NCI-H345 treated with DMSO at 0.1 percent for 48 hours (cell line): ENCODE measurements at regions not wholly inside any gene's neighbourhood (a gene's known extent, or its start where the extent isn't known, plus 50 kb on each side); places are given as distances from the start of the nearest gene placed in this dataset.

Experiments used
- DNase-seq: peaks from one replicate; lab custom pipeline; 2025; ENCODE audit not compliant: unreplicated experiment; lab: John Stamatoyannopoulos, UW

GRCh38 chr1:13878021-13878420, 178.0 kb downstream of the PRDM2 start:
- DNase-seq: no peak

- no peak for DNase-seq
Measured at GRCh38 chr1:13878451-13878850, 178.5 kb downstream of the PRDM2 start.

GRCh38 chr1:13881385-13882088, 181.5 kb downstream of the PRDM2 start:
- no peak for DNase-seq

DNA sequence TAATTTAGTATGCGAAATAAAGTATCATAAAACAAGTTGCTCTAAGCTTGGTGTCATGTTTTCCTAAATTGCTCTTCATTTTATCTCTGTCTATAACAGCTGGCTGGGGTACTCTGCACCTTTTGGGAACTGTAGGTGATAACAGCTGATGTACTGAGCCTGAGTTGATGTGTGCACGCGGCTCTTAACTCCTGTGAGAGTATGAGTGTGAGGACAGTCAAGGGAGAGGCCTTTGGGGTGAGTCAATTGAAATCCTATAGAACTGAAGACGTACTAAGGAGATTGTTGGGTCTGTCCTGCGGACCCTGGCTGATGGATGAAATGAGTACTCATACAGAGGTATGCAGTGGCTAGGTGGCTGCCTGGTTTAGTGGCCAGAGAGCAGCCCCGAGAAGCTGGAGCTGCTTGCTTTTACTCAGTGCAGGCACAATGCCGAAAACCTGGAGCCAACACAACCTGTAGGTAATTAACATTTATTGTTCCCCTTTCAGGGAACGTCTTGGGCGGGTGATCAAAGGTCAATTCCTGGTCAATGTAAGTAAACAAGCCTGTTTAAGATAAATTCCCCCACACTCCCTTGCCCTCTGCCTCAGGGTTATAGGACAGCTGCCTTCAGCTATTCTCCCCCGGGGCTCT, 188.5 kb downstream of the PRDM2 start:
- no peak for DNase-seq

DNA sequence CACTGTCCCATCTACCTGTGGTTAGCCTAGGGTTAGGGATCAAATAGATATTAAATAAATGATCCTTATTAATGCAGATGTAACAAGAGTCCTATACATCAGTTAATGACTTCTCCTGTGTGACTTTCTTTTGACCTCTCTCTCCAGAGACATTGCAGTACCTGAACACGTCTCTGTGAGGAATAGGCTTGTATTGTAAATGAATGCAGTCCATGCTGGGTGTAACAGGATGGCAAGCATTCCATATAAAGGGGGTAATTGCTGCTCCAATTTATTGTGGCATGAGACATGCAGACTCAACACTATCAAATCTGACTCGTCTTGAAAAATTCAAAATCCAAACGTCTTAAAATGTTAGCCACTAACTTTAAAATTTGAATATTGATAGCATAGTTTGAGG, 189.5 kb downstream of the PRDM2 start:
- DNase-seq: no peak

DNA sequence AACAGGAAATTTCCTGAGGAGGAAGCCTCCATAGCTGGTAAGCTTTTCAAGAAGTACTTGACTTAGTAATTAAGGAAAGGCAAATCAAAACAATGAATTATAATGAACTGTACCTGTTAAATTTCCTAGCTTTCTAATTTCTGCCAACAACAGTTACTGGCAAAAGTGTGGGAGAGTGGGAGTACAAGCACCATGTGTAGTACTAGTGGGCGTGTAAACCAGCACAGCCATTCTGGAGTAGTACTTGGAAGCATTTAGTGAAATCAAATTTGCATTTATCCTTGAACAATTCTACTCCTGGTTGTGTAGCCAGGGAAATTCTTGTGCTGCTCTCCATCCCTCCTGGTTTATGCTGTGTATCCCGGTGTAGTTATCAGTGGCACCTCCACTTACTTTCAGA, 190.8 kb downstream of the PRDM2 start:
- DNase-seq: no peak

GRCh38 chr1:13892198-13892597, 192.2 kb downstream of the PRDM2 start:
- no peak for DNase-seq

DNA sequence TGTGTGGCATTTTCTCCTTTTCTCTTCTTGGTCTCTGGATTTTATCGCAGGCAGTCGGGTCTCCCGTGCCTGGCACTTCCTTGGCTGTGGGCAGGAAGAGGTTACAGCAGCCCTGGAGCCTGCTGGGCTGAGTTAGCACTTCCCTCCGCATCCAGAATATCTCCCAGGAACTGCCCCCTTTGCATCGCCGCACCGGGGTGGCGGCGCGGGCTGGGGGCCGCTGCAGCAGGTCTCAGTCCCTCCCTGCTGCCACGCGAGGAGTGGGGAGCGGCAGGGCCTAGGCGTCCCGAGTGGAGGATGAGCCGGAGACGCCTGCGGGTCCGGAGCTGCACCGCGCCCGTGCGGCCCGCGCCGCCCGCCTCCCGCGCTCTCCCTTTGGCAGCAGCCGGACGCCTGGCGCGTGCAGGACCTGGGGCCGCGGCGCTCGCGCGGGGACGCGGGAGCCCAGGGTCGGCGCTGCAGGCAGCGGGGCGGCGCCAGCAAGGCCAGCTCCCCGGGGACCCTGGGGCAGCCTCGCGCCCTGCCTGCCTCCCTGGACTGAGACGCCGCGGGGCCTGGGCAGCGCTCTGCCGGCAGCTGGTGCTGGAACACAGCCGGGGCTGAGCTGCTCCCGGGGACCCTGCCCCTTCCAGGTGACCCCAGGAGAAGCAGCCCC, 192.8 kb downstream of the PRDM2 start:
- DNase-seq: no peak

DNA sequence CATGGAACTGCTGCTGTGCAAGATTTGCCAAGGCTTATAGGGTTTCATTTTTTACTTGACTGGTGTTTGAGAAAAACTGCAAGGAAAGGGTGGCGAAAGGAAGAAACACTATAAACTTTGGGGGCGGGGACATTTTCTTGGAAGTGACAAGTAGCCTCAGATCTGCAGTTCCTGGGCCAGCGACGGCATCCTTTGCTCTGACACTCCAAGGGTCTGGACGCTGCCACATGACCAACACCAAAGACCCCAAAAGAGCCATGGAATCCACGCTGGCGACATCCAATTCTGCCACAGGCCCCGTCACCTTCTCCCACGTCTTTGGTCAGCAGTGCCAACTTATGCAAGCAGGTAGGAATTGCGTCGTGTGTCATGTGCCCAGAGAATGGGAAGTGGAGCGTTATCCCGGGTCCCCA, 193.4 kb downstream of the PRDM2 start:
- no peak for DNase-seq

DNA sequence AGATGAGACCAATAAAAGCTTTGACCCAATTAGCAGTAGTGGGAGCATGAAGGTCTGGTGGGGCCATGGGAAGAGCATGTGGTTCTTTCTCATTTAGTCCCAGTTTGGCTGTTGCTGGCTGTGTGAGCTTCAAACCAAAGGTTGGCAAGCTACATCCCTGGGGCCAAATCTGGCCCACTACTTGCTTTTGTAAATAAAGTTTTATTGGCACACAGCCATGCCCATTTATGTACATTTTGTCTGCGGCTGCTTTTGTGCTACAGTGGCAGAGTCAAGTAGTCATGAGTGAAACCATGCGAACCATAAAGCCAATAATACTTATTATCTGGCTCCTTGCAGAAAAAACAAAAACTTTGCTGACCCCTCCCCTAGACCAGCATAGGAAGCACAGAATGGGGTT, 196.9 kb downstream of the PRDM2 start:
- DNase-seq: no peak

- no peak for DNase-seq
Measured at GRCh38 chr1:13898406-13898805, 198.4 kb downstream of the PRDM2 start.

GRCh38 chr1:13899856-13900255, 199.9 kb downstream of the PRDM2 start:
- DNase-seq: no peak

DNA sequence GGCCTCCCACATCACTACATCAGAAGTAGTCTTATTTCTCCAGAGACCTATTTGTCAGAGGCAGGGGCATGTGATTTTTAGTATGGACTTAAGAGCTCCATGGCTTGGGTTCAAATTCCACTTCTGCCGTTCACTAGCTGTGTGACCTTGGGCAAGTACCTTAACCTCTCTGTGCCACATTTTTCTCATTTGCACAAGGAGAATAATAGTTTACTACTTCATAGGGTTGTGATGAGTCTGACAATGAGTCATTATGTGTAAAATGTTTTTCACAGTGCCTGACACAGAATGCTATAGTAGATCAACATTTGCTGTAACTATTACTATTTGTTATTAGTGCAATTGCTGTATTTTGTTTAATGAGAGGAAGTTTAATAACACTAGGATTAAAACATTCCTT, 200.6 kb downstream of the PRDM2 start:
- no peak for DNase-seq

GRCh38 chr1:13901039-13901438, 201.1 kb downstream of the PRDM2 start:
- DNase-seq: no peak

DNA sequence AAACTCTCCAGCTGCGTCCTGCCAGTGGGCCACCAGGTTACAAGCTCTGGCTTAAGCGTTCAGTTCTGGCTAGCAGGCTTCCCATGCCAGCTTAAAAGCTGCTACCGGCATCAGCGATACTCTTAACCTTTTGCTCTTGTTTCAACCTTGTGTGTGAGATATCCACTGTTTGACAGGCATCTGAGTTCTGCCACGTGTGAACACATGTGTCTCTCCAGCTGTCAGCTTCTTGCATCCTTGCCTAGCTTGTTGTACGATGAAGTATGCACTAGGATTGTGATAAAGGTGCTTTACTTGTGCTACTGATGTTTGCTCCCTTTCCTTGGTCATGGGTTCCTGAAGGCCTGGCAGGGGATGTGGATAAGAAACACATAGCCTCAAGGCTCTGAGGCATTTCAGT, 201.6 kb downstream of the PRDM2 start:
- no peak for DNase-seq

- DNase-seq: no peak
Measured at GRCh38 chr1:13908128-13908527, 208.1 kb downstream of the PRDM2 start.

DNA sequence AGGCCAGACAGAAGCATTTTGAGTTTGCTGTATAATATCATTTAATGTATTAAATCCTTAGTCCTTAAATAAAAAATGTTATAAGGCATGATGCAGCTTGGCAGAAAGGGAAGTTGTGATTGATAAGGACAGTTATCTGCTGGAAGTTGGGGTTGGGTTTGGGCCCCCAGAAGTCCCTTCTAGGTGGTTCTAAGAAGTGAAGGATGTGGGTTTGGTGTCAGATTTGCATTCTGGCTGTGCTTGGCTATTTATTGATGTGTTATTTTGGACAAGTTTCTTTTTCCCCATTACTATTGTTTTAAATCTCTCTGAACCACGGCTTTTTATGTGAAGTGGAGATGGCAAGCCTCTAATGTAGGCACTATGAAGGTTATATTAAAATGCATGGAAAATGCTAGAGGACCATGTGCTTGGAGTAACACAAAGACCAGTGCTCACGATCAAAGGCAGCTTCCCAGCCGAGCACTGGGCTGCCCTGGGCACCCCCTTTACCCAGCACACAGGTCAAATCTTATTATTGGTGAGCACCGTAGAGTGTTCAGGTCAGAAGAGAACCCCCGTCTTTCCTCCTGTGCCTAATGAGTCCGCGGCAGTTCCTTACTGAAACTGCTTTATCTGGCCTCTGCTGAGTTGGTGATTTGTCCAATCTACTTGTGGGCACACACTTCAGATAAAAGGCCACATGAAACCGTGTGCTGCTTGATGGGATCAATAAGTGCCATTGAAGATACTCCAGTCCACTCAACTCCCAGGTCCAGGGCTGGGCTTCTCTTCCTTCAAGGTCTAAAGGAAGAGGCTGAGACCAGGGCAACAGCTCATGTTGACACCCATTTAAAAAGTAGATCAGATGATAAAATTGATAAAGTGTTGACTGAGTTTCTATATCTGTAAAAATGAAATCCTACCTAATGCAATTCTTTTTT, 212.0 kb downstream of the PRDM2 start:
- no peak for DNase-seq

DNA sequence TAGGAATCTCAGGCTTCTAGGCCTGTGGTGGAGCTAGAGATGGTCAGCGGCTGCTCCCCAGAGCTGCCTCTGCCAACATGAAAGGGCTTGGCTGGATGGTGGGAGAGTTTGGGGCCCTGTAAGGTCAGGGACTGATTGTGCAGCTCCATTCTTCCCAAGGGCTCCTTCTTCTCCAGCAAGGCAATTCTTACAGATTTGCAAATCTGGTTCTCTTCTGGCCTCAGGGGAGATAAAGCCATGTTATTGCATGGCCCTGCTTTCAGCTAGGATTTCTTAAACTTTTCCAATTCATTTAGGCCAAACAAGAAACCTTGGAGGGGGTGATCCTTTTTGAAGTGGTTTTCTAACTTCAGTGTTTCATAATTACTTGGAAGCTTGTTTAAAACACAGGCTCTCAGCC, 213.4 kb downstream of the PRDM2 start:
- no peak for DNase-seq

- no peak for DNase-seq
Measured at GRCh38 chr1:13916530-13916929, 216.5 kb downstream of the PRDM2 start.

DNA sequence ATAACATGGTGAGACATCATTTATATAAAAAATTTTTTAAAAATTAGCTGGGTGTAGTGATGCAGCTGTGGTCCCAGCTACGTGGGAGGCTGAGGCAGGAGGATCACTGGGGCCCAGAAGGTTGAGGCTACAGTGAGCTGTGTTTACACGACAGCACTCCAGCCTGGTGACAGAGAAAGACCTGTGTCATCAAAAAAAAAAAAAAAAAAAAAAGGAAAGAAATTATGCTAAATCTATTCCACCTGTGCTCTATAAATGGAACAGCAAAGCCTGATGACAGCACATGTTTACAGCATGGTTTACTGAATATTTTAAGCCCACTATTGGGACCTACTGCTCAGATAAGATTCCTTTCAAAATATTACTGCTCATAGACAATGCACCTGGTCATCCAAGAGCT, 217.6 kb downstream of the PRDM2 start:
- DNase-seq: no peak

DNA sequence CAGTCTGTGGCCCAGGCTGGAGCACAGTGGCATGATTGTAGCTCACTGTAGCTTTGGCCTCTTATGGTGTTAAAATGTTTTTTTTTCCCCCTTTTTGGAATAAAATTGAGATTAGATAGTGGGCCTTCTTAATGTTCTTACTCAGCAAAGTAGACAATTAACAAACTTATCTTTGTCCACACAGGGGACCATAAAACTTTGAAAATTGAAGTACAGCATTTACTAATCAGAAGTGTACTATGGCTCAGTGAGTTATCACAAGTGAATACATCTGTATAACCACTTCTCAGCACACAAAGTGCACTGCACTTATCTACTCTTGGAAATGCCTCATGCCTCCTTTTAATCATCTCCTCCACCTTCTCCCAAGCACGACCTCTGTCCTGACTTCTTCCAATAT, 218.9 kb downstream of the PRDM2 start:
- DNase-seq: no peak
